Renal pelvis (tissue), 1 donor: ENCODE measurements at regions not wholly inside any gene's neighbourhood (a gene's known extent, or its start where the extent isn't known, plus 50 kb on each side); places are given as distances from the start of the nearest gene placed in this dataset.
"Not testable (repeated sequence)": the region's sequence is repeated elsewhere in the genome, so short reads cannot be mapped to it uniquely, and the experiment has no call there.

Source experiments
- DNase-seq: peaks from one replicate; pipeline ENCODE4 v3.0.0-alpha.2; 2013

DNA sequence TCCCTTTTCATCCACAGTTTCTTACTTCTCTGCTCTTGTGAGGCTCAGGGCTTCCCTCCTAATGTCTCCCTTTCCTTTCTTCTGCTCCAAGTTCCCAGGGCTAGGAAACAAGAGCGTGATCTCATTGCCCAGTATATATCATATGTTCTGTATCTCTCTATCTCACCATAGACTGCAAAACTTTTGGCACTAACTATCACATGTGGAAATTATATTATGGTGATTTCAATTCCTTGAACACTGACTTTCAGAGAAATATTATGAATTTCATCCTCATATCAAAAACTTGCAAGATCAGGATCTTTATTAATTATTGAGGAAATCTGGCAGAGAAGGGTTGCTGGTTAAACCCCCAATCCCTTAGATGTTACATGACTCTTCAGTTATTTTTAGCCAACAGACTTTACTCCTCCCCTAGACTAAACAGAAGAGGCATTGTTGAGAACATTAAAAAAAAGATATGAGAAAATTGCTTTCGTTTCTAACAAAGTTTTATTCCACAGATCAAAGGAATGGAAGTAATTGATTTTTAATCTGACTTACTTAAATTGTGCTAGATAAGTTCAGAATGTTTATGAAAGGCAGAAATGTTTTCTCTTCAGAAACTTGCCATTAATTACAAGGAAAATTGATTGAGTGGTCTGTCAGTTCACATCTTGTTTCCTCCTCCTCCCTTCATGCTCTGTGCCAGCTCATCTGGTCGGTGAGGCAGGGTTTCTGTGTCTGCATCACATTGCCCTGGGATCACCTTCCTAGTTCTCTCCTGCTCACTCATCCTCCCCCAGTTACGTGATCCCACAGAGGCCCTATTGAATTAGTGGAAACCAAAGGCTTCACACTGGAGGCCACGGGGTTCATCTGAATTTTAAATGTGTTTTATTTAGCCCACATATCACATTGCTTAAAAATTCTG lies 378.5 kb downstream of the LMO7 start:
- DNase-seq, result peak; percentile 43

GRCh38 chr13:76012091-76012721 lies 376.1 kb downstream of the LMO7 start:
- DNase-seq, result peak; percentile 19

DNA sequence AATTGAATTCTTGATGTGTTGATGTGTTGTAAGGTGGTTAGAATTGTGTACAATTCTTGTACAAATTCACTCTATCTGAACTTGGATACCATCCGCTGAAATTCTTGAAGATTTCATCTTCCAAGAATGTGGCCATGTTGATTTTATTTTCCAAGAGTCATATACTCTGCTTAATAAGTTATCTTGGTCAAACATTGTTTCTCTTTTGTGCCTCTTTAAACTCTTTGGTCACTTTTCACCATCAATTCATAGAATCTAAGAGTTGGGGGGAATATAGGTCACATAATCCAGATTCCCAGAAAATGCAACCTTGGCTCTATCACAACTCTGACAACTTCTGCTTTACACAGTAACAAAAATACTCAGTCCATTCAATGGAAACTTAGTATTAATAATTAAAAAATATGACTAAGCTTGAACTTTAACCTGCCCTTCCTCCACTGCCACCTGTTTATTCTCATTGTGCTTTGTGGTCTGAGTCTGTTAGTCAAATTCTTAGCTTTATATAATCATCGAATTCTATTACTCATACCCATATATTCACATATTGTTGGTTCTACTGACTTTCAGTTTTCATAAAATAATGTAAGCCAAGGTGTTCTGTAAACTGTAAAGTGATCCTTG lies 373.2 kb downstream of the LMO7 start:
- DNase-seq, result no peak

DNA sequence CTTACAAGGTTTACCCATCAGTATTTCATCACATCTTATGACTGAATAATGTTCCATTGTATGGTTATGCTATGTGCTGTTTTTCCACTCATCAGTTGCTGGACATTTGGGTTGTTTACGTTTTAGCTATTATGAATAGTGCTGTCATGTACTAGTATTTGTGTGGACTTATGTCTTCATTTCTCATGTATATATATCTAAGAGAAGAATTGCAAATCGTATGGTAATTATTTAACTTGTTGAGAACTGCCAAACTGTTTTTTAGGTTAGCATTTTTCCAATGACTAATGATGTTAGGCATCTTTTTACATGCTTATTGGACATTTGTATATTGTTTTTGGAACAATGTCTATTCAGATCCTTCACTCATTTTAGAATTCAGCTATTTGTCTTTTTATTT lies 368.3 kb downstream of the LMO7 start:
- no peak for DNase-seq

DNA sequence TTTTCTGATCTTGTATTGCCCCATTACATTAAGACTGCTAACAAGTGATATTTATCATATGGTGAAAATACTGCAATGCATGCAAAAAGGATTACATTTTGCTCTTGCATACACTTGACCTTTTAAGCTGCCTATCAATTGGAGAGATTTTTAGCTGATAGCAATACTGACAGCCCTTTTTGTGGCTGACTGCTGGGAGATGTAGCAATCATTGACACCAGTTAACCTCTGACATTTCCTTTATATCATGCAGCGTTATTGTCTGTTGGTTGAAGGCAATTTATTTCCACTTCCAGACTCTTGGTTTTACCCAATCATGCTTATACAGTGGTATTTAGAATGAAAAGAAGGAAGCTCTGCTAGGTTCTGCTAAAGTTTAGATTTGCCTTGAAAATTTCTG lies 364.0 kb downstream of the LMO7 start:
- no peak for DNase-seq

DNA sequence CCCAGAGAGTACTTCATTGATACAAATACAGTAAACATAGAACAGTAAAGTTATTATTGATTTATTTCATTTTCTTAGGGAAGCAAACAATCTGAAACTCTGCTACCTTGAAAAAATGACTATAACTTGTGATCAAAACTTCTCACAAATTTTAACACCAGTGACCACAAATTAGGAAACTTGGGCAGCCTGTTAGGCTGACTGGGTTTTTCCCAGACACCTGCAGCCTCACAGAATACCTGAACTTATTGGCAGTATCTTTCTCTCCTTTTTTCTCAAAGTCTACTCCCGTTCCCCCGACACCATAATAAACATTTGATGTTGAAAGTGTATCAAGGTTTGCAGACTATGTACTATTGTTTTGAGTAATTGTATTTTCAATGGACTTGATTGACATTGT lies 360.5 kb downstream of the LMO7 start:
- DNase-seq, result no peak

GRCh38 chr13:75995966-75996365 lies 359.8 kb downstream of the LMO7 start:
- no peak for DNase-seq

- no peak for DNase-seq
These were observed 357.7 kb downstream of the LMO7 start for GRCh38 chr13:75993823-75994222.

DNA sequence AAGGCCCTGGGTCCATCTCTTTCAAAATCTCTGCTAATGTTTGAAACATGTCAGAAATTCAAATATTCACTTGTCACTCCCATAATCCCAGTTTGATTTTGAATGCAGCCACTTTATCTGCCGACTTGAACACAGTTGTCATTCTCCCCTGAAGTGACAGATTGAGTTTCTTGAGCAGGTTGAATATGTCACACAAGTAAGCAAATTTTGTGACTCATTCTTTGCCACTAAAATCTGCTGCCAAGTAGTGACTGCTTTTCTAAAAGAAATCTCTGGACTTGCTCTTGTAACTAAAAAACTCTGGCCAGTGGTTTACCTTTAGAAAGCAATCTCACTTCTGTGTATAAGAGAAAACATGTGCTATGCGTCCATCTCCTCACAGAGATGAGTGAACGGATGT lies 357.1 kb downstream of the LMO7 start:
- no peak for DNase-seq

GRCh38 chr13:75986818-75987217 lies 350.7 kb downstream of the LMO7 start:
- DNase-seq, result no peak

- no peak for DNase-seq
These were observed 349.0 kb downstream of the LMO7 start for GRCh38 chr13:75985132-75985531.

DNA sequence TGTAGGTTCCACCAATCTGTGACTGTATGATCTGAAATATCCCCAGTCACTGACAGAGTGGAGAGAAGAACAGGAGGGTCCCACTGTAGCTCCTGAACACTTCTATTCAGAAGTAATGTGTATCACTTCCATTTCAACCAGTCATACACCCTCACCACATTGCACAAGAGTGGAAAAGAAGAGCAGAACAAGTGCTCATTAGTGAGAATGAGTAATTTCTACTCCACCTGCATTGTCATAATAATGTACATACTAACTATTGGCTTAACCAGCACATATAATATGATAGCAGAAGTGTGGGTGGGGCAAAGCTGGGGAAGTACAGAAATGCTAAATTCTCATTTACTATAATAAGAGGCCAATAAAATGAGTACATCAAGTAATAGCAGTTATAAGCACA lies 342.7 kb downstream of the LMO7 start:
- no peak for DNase-seq

DNA sequence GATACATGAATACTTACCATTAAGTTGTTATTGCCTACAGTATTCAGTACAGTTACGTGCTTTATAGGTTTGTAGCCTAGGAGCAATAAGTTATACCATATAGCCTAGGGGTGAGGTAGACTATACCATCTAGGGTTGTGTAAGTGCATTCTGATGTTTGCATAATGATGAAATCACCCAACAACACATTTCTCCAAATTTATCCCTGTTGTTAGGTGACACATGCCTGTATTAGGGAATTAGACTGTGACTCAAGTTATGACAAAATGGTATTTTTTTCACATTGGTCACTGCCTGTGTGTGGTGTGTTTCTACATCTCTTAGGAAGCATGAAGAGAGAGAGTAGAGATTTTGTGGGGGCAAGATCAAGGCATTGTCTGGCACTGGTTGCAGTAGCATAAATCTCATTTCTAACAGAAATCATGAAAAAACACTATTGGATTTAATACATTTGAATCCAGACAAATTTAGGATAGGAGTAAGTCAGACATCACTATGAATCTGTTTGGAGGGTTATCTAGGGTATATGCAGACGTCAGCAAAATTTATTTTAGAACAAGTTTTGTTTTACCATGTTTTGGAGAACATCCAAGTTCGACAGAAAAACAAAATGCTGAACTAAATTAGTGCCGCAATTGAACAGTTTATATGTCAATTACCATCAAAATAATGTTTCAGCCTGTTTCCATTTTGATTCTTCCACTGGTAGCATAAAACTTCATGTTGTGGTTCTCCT lies 332.1 kb downstream of the LMO7 start:
- DNase-seq, result no peak

- DNase-seq, result no peak
These were observed 327.2 kb downstream of the LMO7 start for GRCh38 chr13:75963302-75963701.

- DNase-seq, result no peak
These were observed 325.8 kb downstream of the LMO7 start for GRCh38 chr13:75961911-75962310.

- no peak for DNase-seq
These were observed 324.4 kb downstream of the LMO7 start for GRCh38 chr13:75960538-75960994.

GRCh38 chr13:75959861-75960481 lies 323.8 kb downstream of the LMO7 start:
- DNase-seq, result no peak

DNA sequence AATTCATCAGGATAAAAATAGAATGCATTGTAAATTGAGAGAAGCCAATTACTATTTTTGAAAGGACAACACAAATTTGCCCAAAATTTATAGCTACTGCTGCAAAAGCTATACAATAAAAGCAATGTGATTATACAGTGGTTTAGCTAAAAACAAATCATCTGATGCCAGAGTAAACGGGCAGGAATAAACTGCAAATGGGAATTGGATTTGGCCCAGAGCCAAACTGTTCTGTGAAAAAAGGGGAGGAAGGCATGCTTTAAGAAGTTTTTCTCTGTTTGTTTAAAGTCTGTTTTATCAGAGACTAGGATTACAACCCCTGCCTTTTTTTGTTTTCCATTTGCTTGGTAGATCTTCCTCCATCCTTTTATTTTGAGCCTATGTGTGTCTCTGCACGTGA lies 317.5 kb downstream of the LMO7 start:
- not testable (repeated sequence) for DNase-seq

GRCh38 chr13:75947448-75947847 lies 311.3 kb downstream of the LMO7 start:
- DNase-seq, result no peak

DNA sequence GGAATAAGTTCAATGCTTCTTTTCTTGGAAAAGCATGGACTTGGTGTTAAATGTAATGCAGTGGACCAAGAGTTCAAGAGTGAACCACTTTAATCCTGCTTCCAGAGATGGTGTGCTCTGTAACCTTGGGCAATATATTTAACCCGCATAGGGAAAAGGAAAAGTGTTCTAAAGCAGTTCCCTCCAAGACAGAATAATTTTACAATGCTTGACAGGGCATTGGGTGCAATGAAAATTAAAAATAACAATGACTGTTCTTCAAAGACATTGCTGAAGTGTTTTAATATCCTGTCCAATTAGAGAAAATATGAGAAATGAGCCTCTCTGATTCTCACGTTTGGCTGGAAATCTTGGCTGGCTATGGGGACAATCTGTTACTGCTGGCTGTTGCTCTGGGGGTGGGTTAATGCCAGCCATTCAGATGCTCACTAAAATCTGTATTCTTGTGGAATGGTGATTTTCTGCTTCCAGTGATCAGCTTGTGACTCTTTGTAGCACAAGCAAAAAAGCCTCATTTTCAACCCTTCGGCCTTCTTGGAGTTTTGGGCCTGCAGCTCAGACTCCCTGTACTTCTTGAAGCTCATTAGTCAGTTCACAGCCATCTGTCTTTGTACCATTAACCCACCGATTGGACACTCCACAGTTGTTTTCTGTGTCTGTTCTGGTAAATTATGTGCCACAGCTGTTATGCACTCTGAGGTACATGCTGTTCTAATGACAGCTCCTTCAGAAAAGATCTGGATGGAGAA lies 310.6 kb downstream of the LMO7 start:
- peak; percentile 15 for DNase-seq
